SIG-M5 treated with dmso at 0.1 percent for 504 hours (cell line): ENCODE measurements at regions not wholly inside any gene's neighbourhood (a gene's known extent, or its start where the extent isn't known, plus 50 kb on each side); places are given as distances from the start of the nearest gene placed in this dataset.

Experiments used
- DNase-seq: peaks from one replicate; lab custom pipeline; 2025; ENCODE audit not compliant: unreplicated experiment; lab: John Stamatoyannopoulos, UW

GRCh38 chr1:87603626-87604025, 274.9 kb downstream of the LMO4 start:
- no peak for DNase-seq

DNA sequence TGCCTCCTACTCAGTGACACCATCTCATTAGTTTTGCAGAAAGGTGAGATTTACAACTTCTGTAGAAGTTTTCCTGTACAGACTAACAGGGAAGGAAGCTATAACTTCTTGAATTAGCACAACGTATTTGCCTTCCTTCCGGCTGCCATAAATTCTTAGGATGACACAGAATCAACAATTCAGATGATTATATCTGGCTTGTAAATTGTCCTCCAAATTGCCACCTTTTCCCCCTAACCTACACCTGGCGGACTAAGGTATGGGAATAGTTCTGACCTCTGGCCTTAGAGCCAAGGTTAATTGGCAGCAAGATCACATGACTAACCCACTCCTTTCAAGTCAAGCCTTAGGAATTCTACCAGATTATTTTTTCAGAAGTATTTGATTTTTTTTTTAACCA, 284.3 kb downstream of the LMO4 start:
- no peak for DNase-seq

- no peak for DNase-seq
Observed at GRCh38 chr1:87615491-87615890, 286.8 kb downstream of the LMO4 start.

- no peak for DNase-seq
Observed at GRCh38 chr1:87615901-87616300, 287.2 kb downstream of the LMO4 start.

DNA sequence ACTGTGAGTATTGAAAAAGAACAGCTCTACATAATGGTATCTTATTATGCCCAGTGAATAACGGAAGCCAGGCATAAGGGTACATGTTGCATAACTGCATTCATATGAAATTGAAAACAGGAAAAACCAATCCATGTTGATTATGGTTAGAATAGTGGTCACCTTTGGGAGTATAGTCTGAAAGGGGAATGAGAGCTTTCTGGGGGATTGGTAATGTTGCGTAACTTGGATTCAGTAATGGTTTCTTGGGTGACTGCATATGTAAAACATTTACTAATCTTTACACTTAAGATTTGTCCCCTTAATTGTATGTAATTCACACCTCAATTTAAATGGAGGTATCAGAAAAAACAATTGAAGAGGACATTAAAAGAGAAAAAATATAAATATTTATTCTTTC, 292.1 kb downstream of the LMO4 start:
- no peak for DNase-seq

DNA sequence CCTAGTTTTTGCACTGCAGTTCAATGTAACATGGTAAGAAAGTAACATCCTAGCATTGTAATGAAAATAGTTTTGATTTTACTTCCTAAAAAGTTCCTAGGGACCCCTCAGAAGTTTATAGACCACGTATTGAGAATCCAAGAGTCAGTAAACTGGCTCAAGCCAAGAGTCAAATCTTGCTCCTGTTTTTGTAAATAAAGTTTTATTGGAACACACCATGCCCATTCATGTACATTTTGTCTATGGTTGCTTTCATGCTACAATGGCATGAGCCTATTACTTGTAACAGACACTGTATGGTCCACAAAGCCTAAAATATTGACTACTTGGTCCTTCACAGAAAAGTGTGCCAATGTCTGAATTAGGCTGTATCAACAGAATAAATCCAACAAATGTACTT, 301.0 kb downstream of the LMO4 start:
- no peak for DNase-seq

GRCh38 chr1:87632232-87632631, 303.6 kb downstream of the LMO4 start:
- DNase-seq = no peak

- DNase-seq = no peak
Observed at GRCh38 chr1:87636198-87636892, 307.7 kb downstream of the LMO4 start.

GRCh38 chr1:87638636-87639035, 310.0 kb downstream of the LMO4 start:
- no peak for DNase-seq

DNA sequence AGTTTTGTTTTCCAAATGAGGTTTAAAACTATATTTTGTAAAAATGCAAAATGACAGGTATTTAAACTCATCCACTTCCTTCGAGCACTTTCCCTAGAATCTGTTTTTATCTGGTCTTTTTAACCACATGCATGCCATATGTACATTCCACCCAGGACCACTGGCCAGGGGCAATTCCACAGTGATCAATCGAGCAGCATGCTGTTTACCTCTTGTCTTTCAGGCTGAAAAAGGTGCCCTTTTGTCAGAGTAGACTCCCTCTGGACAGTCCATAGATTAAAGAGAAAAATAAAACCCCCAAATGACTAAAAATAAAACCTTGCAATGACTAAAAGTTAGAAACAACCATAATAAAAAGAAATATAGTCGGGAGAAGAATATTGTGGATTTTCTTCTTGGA, 313.3 kb downstream of the LMO4 start:
- DNase-seq = no peak

DNA sequence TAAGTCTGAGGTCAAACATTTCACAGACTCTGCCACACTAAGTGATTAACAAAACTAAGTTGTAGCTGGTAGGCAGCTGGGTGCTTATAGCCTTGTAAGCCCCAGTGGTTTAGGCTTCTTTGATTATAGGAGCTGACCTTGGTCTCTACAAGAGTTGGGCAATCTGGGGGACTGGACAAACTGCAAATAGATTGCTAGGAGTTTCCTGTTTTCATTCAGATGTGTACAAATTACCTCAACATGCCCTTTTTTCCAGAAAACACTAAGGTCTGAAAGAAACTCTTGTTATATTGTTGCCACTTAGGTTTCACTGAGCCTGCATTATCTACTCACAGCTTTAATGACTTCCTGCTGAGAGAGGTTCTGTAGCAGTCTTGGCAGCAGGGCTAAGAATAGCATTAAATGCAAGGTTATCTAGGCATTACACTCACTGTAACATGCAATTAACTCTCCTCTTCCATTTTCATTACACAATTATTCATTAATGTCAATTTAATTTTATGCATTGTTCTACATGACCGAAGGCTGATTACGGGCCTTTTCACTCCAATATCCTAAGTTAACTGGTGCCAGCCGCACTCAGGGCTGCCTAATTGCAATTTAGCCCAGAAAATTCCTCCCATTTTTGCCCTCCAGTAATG, 314.0 kb downstream of the LMO4 start:
- no peak for DNase-seq

DNA sequence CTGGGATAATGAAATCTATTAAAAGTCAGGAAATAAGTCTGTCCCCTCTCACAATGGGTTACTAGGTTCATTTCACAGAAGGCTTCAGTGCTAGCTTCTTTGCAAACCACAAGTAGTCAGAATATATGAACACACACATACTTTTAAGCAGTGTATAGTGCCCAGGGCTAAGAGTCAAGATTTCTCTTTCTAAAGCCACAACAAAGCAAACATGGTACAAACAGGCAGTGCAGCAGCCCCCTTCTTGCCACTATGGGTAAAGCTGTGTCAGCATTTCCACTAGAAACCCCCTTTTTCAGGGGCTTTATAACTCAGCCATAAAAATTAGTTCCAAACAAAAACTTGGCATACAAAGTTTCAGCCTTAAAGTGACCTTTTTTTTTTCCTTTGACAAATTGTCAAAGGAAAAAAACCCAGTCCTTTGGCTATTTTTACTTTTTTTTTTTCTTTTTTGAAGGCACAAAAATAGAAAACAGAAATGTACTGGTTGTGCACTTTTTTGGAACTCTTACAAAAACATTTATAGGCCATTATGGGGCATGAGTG, 315.4 kb downstream of the LMO4 start:
- no peak for DNase-seq

- DNase-seq = no peak
Observed at GRCh38 chr1:87644579-87645190, 316.0 kb downstream of the LMO4 start.

DNA sequence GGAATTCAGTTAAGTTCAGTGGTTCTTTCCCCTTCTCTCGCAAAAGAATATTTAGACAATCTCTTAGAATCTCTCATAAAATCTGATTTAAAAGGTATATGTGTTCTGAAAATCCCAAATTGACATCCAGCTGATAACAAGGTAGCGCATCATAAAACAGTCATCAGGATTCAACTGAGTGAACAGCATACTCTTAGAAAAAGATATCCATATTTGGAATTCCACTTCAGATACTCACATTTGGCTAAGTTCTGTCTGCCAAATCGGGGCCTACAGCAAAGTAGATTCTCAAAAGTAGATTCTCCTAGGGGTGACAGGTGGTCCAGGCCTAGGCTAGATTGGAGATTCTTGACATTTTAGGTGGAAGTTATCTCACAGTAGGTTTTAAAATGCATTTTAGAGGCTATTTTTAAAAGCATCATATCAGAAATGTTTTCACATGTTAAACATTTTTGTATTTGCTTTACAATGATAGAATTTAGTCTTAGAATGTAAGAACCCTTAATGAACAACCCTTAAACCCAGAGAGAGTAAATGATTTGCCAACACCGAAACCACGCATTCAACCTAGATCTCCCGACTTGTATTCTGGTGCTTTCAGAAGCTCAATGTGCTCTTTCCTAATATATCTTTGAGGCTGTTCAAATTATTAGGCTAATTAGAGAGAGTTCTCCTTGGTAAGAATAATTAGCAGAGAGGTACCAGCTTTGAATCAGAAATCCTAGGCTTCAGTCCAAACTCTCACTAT, 318.9 kb downstream of the LMO4 start:
- DNase-seq = no peak

GRCh38 chr1:87648323-87649119, 319.8 kb downstream of the LMO4 start:
- DNase-seq = no peak

DNA sequence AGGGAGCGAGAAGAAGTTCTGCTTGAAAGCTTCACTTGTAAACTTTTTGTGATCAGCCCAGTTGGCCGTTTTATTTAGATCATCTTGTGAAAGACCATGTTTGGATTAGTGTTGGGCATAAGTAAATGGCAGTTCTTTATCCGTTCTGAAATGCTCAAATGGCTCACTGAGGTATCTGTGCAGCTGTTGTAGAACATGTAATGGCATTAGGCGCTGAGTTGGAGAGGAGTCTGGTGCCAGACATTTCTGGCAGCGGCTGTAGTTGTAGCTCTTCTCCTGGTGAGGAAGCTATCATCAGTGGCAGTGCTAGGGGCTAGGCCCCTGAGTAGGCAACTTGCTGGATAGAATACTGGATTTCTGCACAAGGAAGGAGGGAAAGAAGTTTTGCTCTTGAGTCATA, 321.6 kb downstream of the LMO4 start:
- no peak for DNase-seq

DNA sequence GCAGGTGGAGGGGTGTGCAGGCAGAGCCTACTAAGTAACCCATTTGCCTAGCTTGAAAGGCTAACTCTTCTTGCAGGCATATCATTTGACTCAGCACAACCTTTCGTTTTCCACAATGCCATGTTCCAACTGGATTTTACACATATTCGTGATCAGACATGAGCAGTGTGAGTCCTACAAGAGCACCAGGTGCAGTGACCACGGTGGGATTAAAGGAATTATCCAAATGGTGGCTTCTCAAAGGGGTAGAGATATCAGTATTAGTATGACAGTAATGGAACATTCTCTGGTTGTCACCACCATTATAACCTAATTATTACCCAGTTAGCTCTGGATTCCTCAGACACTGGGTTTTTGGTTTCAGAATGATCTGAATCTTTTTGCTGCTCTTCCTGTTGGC, 323.5 kb downstream of the LMO4 start:
- no peak for DNase-seq

- DNase-seq = no peak
Observed at GRCh38 chr1:87665151-87665550, 336.5 kb downstream of the LMO4 start.

GRCh38 chr1:87666681-87667080, 338.0 kb downstream of the LMO4 start:
- no peak for DNase-seq

DNA sequence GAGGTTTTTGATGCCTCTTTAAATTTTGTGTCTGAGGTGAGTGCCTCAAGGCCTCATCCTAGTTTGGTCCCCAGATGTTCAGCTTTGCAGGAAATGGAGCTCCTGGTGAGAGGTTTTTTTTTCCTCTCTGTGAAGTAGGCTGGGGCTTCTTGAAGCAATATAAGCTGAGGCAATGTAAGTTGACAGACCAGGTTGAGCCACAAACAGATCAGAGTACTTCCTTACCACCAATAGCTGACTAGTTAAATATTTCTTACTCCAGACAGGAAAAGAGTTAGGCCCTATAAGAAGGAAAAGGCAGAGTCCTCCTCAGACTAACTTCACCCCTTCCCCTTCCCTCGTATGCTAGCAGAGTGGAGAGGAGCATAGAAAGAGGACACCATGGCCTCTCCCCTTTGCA, 341.0 kb downstream of the LMO4 start:
- no peak for DNase-seq

DNA sequence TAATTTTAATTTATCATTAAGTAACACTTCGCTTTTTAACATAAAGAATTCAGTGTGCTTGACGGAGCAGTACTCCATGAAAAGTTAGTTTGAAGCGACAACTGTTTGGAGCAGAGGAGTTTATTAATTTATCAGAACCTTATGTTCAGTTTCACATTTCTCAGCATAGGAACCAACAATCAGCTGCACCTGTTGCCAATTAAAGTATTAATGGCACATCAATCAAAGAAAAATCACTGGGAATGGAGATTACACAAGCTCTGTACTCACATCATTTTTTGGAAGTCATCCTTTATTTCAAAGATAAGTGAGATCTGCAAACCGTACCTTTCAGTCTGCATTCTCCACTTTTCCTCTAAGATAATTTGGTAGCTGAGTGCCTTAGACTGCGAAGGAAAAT, 344.6 kb downstream of the LMO4 start:
- DNase-seq = no peak
